Mesendoderm (in vitro differentiated cells): ENCODE measurements at regions not wholly inside any gene's neighbourhood (a gene's known extent, or its start where the extent isn't known, plus 50 kb on each side); places are given as distances from the start of the nearest gene placed in this dataset.

Experiments
- DNase-seq: peaks from one replicate; pipeline ENCODE4 v3.0.0; 2013
- H2AK5ac ChIP-seq: 2 replicates; pipeline ENCODE4 v1.6.1; 2013; ENCODE audit warnings: low read length, inconsistent platforms
- H2BK120ac ChIP-seq: 2 replicates; pipeline ENCODE4 v1.6.1; 2013; ENCODE audit warnings: low read depth, mild to moderate bottlenecking, low read length, moderate library complexity, mixed read lengths
- H2BK15ac ChIP-seq: replicated peaks from 2 replicates; pipeline ENCODE4 v1.6.1; 2013; ENCODE audit warnings: low read depth, mild to moderate bottlenecking, moderate library complexity
- H2BK5ac ChIP-seq: 2 replicates; pipeline ENCODE4 v1.6.1; 2013; ENCODE audit warnings: low read length, inconsistent platforms
- H3K18ac ChIP-seq: 2 replicates; pipeline ENCODE4 v1.6.1; 2013; ENCODE audit warnings: mild to moderate bottlenecking, low read length, mixed read lengths
- H3K23ac ChIP-seq: one replicate; pipeline ENCODE4 v1.6.1; 2013; ENCODE audit warnings: low read length
- H3K27ac ChIP-seq: 2 replicates; pipeline ENCODE4 v1.5.1; 2013; ENCODE audit warnings: low read depth, mild to moderate bottlenecking, inconsistent platforms, low read length, moderate library complexity
- H3K27me3 ChIP-seq: 2 replicates; pipeline ENCODE4 v1.6.1; 2013; ENCODE audit warnings: low read length, control low read depth, mild to moderate bottlenecking, inconsistent platforms; ENCODE audit not compliant: insufficient read depth, poor library complexity
- H3K36me3 ChIP-seq: 2 replicates; pipeline ENCODE4 v1.6.1; 2013; ENCODE audit warnings: low read length, inconsistent platforms; ENCODE audit not compliant: control insufficient read depth, insufficient read depth
- H3K4ac ChIP-seq: one replicate; pipeline ENCODE4 v1.6.1; 2013; ENCODE audit warnings: low read depth, mild to moderate bottlenecking, low read length, moderate library complexity
- H3K4me1 ChIP-seq: 2 replicates; pipeline ENCODE4 v1.6.1; 2013; ENCODE audit warnings: low read depth, low read length, inconsistent platforms; ENCODE audit not compliant: control insufficient read depth
- H3K4me2 ChIP-seq: 2 replicates; pipeline ENCODE4 v1.6.1; 2013; ENCODE audit warnings: low read length
- H3K4me3 ChIP-seq: 2 replicates; pipeline ENCODE4 v1.5.1; 2013; ENCODE audit warnings: mild to moderate bottlenecking, low read length
- H3K56ac ChIP-seq: one replicate; pipeline ENCODE4 v1.6.1; 2013; ENCODE audit warnings: low read length
- H3K79me1 ChIP-seq: 2 replicates; pipeline ENCODE4 v1.6.1; 2013; ENCODE audit warnings: low read length, inconsistent platforms
- H3K79me2 ChIP-seq: 2 replicates; pipeline ENCODE4 v1.6.1; 2013; ENCODE audit warnings: mild to moderate bottlenecking, low read length; ENCODE audit not compliant: control insufficient read depth, insufficient read depth
- H3K9ac ChIP-seq: 2 replicates; pipeline ENCODE4 v1.6.1; 2013; ENCODE audit warnings: low read length, inconsistent platforms
- H4K5ac ChIP-seq: one replicate; pipeline ENCODE4 v1.6.1; 2013; ENCODE audit warnings: low read length
- H4K8ac ChIP-seq: one replicate; pipeline ENCODE4 v1.6.1; 2013; ENCODE audit warnings: low read depth, mild to moderate bottlenecking, control low read depth, low read length, moderate library complexity
- WGBS: extraction: QIAGEN DNeasy Blood & Tissue Kit; methylation state at CpG from one replicate; pipeline ENCODE4 v1.1.7; 2013; ENCODE audit warnings: low lambda C conversion rate, missing lambda C conversion rate; ENCODE audit not compliant: insufficient coverage; ENCODE audit errors: extremely low coverage; 5-methylcytosine and 5-hydroxymethylcytosine counted together

GRCh38 chr2:119104414-119104813 is 54.1 kb downstream of the C1QL2 start:
- no peak overlapping the region for H3K23ac ChIP-seq
- no peak overlapping the region for H4K5ac ChIP-seq

GRCh38 chr2:119102964-119103363 is 55.6 kb downstream of the C1QL2 start:
- Histone ChIP-seq H3K9ac (no peak overlapping the region), H2BK120ac (no peak overlapping the region), H3K4me2 (no peak overlapping the region), H4K8ac (no peak overlapping the region), H4K5ac (no peak overlapping the region), H2BK15ac (no peak overlapping the region), H3K36me3 (no peaks in the 10 kb centered on the region), H3K4me3 (no peak overlapping the region), H2AK5ac (no peak overlapping the region), H3K18ac (no peak overlapping the region), H3K4ac (no peak overlapping the region), H3K23ac (no peak overlapping the region), H3K79me2 (no peaks in the 10 kb centered on the region), H3K27me3 (no peaks in the 10 kb centered on the region), H3K27ac (no peak overlapping the region), H3K56ac (no peak overlapping the region), H3K4me1 (no peaks in the 10 kb centered on the region), H3K79me1 (no peaks in the 10 kb centered on the region), H2BK5ac (no peak overlapping the region)
- no peak for DNase-seq

More at GRCh38 chr2:119104414-119104813, 54.1 kb downstream of the C1QL2 start:
- Histone ChIP-seq H2BK15ac (no peak overlapping the region), H3K9ac (no peak overlapping the region), H3K4ac (no peak overlapping the region), H3K79me1 (no peaks in the 10 kb centered on the region), H3K18ac (no peak overlapping the region), H3K4me3 (no peak overlapping the region), H3K27ac (no peak overlapping the region), H4K8ac (no peak overlapping the region), H2BK120ac (no peak overlapping the region), H2BK5ac (no peak overlapping the region), H3K4me2 (no peak overlapping the region), H3K36me3 (no peaks in the 10 kb centered on the region), H3K56ac (no peak overlapping the region), H3K79me2 (no peaks in the 10 kb centered on the region), H3K27me3 (no peaks in the 10 kb centered on the region), H3K4me1 (no peaks in the 10 kb centered on the region), H2AK5ac (no peak overlapping the region)
- no CpG with 5 or more reads among the region's 2 CpGs for WGBS
- DNase-seq = no peak

- Histone ChIP-seq H2BK15ac (no peak overlapping the region), H3K9ac (no peak overlapping the region), H3K18ac (no peak overlapping the region), H3K4ac (no peak overlapping the region), H2BK5ac (no peak overlapping the region), H3K23ac (no peak overlapping the region), H3K4me2 (no peak overlapping the region), H3K27me3 (no peaks in the 10 kb centered on the region), H3K4me3 (no peak overlapping the region), H3K56ac (no peak overlapping the region), H3K4me1 (no peaks in the 10 kb centered on the region), H2BK120ac (no peak overlapping the region), H2AK5ac (no peak overlapping the region), H3K79me1 (no peaks in the 10 kb centered on the region), H3K27ac (no peak overlapping the region), H4K5ac (no peak overlapping the region), H4K8ac (no peak overlapping the region), H3K36me3 (no peaks in the 10 kb centered on the region), H3K79me2 (no peaks in the 10 kb centered on the region)
- WGBS = no CpG with 5 or more reads among the region's 1 CpG
- no peak for DNase-seq
These were observed 70.1 kb downstream of the C1QL2 start for GRCh38 chr2:119088416-119088815.

GRCh38 chr2:119086327-119086726 is 72.2 kb downstream of the C1QL2 start:
- Histone ChIP-seq H3K27me3 (no peaks in the 10 kb centered on the region), H3K79me2 (no peaks in the 10 kb centered on the region), H3K18ac (no peak overlapping the region), H3K79me1 (no peaks in the 10 kb centered on the region), H3K4ac (no peak overlapping the region), H3K23ac (no peak overlapping the region), H2BK5ac (no peak overlapping the region), H3K4me1 (no peaks in the 10 kb centered on the region), H2BK15ac (no peak overlapping the region), H2BK120ac (no peak overlapping the region), H4K8ac (no peak overlapping the region), H3K27ac (no peak overlapping the region), H3K36me3 (no peaks in the 10 kb centered on the region), H3K9ac (no peak overlapping the region), H3K56ac (no peak overlapping the region), H2AK5ac (no peak overlapping the region), H4K5ac (no peak overlapping the region), H3K4me3 (no peak overlapping the region), H3K4me2 (no peak overlapping the region)
- DNase-seq = no peak
- WGBS = no CpG with 5 or more reads among the region's 8 CpGs

- H3K9ac ChIP-seq = no peak overlapping the region
- H3K4ac ChIP-seq = no peak overlapping the region
- no peak overlapping the region for H2BK120ac ChIP-seq
- H2AK5ac ChIP-seq = no peak overlapping the region
- WGBS = no CpG with 5 or more reads among the region's 6 CpGs
- no peak overlapping the region for H4K8ac ChIP-seq
- H3K23ac ChIP-seq = no peak overlapping the region
- H3K18ac ChIP-seq = no peak overlapping the region
- no peaks in the 10 kb centered on the region for H3K79me1 ChIP-seq
- no peaks in the 10 kb centered on the region for H3K79me2 ChIP-seq
- H3K36me3 ChIP-seq = no peaks in the 10 kb centered on the region
- H3K4me2 ChIP-seq = no peak overlapping the region
- no peak overlapping the region for H3K27ac ChIP-seq
- no peak for DNase-seq
- no peak overlapping the region for H3K4me3 ChIP-seq
- no peak overlapping the region for H2BK5ac ChIP-seq
- no peak overlapping the region for H4K5ac ChIP-seq
- H3K27me3 ChIP-seq = no peaks in the 10 kb centered on the region
- H3K56ac ChIP-seq = no peak overlapping the region
- no peak overlapping the region for H2BK15ac ChIP-seq
- no peaks in the 10 kb centered on the region for H3K4me1 ChIP-seq
These were observed 72.9 kb downstream of the C1QL2 start for GRCh38 chr2:119085613-119086012.

- no peak overlapping the region for H2BK5ac ChIP-seq
- no peak overlapping the region for H3K27ac ChIP-seq
These were observed 75.1 kb downstream of the C1QL2 start for GRCh38 chr2:119083416-119083815.

More at GRCh38 chr2:119083416-119083815, 75.1 kb downstream of the C1QL2 start:
- no peak for DNase-seq
- no peak overlapping the region for H4K5ac ChIP-seq
- no peak overlapping the region for H3K4me2 ChIP-seq
- no peak overlapping the region for H3K9ac ChIP-seq
- H3K4ac ChIP-seq = no peak overlapping the region
- H4K8ac ChIP-seq = no peak overlapping the region
- no peak overlapping the region for H3K18ac ChIP-seq
- no peaks in the 10 kb centered on the region for H3K27me3 ChIP-seq
- no peak overlapping the region for H2BK120ac ChIP-seq
- H2AK5ac ChIP-seq = no peak overlapping the region
- H3K79me2 ChIP-seq = no peaks in the 10 kb centered on the region
- no peak overlapping the region for H3K56ac ChIP-seq
- H3K79me1 ChIP-seq = no peaks in the 10 kb centered on the region
- no peaks in the 10 kb centered on the region for H3K36me3 ChIP-seq
- no peak overlapping the region for H3K23ac ChIP-seq
- no CpG with 5 or more reads among the region's 7 CpGs for WGBS
- no peak overlapping the region for H3K4me3 ChIP-seq
- no peaks in the 10 kb centered on the region for H3K4me1 ChIP-seq
- H2BK15ac ChIP-seq = no peak overlapping the region
